ENCODE measurements at regions not wholly inside any gene's neighbourhood (a gene's known extent, or its start where the extent isn't known, plus 50 kb on each side); places are given as distances from the start of the nearest gene placed in this dataset.
A peak's percentile ranks its signal among the peaks of the same experiment; 100 is the strongest.
"Not testable (repeated sequence)": the region's sequence is repeated elsewhere in the genome, so short reads cannot be mapped to it uniquely, and the experiment has no call there.

DNA sequence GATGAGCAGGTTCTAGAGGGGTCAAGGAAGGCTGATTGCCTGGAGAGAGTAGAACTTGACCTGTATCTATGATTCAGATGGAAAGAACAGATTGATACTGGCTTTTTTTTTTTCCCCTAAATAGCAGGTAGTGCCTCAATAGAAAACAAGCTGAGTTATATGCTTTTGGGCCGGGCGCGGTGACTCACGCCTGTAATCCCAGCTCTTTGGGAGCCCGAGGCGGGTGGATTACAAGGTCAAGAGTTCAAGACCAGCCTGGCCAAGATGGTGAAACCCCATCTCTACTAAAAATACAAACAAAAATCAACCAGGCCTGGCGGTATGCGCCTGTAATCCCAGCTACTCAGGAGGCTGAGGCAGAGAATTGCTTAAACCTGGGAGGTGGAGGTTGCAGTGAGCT, 186.1 kb downstream of the CEP135 start:
- not testable (repeated sequence) for DNase-seq

DNA sequence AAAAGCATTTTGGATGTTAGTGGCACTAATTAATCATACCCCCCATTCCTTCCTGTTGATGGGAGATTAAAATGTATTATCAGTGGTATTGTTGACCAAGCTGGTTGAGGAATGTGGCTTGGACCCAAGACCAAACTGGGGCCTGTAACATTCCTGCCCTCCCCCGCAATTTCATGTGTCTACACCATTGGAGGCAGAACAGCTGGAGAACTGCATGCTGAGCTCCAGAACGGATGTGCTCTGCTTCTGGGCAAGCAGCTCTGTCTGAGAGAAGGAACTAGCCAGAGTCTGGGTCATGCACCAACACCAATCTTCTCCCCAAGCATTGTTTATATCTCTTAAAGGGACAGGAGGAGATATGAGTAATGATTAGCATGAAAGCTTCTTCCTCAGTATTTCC, 185.5 kb downstream of the CEP135 start:
- no peak for DNase-seq

DNA sequence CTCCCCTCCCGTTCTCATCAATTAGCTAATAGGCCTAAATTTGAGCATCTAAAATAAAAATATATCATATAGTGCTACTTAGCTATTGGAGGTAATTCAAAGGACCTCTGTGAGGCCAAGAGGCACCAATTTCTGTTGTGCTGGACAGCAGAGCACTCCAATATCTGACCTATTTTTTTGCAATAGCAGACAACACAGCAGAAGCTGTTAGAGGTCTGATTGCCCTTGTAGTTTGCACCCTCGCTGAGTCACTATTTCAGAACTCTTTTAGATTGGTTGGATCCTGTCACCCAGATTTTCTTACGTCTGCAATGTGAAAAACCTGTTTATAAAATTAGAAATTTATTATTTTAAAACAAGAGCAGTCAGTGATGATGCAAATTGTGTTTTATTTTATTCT, 184.1 kb downstream of the CEP135 start:
- DNase-seq: no peak

DNA sequence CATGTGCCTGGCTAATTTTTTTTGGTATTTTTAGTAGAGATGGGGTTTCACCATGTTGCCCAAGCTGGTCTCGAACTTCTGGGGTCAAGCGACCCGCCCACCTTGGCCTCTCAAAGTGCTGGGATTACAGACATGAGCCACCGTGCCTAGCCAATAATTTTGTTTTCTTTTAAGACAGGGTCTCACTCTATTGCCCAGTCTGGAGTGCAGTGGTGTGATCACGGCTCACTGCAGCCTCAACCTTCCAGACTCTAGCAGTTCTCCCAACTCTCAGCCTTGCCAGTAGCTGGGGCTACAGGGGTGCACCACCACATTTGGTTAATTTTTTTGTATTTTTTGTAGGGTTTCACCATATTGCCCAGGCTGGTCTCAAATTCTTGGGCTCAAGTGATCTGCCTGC, 183.4 kb downstream of the CEP135 start:
- not testable (repeated sequence) for DNase-seq

DNA sequence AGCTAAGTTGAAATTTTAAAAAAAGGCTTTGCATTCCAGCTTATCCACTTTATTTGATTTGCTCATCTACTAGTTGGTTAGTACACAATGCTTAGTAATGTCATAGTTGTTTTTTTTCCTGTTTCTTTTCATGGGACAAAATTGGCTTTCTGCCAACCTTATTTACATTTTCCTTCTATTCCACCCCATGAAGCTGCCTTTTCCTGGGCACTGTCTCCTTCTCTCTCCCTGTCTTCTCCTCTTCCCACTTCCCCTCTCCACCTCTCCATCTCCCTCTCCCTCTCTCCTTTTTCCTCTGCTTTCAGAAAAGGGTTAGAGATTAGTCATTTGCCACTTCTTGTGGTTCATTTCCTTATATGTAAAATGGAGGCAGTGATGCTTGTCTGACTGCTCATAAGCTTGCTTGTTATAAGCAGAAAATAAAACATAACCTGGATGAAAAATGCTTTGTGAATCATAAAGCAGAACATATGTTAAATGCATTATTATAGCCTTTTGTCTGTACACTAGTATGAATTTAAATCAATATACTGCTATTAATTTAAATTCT, 181.9 kb downstream of the CEP135 start:
- DNase-seq: no peak

DNA sequence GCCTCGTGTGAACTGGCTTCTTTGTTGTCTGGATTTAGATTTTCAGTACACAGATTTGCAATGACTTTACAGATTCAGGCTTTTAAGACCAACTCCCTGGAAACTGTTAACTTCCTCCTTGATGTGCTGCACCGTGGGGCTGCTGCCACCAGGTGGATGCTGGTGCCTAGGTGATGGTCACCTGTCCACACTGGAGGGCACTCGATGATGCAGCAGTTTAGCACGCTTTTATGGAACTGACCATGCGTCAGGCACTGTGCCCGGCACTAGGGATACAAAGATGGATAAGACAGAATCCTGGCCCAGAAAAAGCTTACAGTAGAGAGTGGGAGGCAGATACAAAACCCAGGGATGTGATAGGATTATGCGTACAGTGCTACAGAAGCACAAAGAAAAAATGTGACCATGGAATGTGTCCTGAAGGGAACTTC, 180.7 kb downstream of the CEP135 start:
- DNase-seq: no peak

DNA sequence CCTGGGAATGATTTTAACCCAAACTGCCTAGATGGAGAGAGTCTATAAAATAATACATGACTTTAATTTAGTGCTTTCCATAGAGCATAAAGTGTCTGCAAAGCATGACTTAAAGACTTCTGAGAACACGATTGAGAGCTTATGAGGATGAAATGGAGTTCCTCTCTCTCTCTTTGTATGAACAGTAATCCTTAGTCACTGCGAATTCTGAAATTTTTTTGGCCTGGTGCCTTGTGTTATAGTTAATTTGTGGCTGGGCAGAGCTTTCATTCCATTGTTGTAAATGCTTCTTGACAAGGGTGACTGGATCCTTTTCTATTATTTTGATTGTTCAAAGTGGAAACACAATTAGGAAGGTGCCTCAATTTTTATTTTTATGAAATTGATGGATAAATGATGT, 179.5 kb downstream of the CEP135 start:
- DNase-seq: no peak

DNA sequence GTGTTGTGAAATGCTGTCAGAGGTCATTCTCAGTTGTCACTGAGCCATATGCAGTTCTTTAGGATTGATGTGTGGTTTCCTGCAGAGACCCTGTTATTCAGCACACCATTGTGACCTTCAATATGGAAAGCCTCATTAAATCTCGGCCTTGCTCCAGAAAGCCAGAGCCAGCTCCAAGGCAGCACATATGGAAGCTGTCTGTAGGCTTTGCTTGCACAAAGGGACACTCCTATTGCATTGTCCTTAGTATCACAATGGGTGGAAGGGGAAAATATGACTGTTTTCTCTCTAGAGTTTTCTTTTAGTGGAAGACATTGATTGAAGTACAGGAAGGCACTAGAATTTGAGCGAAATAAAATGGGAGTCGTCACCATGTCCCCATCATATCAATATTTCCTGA, 179.0 kb downstream of the CEP135 start:
- no peak for DNase-seq

DNA sequence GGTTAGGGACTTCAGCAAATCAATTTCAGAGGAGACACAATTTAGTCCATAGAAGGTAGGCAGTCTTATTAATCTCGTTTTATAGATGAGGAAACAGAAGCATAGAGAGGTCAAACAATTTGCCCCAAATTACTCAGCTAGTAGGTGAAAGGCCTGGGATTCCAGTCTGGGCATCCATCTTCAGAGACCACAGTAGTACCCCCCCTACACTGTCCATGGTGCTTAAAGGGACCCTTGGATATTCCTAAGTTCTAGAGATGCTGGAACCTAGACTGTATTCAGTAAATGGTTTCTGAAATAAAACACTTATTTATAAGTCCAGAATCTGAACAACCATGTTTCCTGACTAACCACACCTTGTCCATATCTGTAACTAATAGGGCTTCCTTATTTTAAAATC, 174.8 kb downstream of the CEP135 start:
- no peak for DNase-seq

DNA sequence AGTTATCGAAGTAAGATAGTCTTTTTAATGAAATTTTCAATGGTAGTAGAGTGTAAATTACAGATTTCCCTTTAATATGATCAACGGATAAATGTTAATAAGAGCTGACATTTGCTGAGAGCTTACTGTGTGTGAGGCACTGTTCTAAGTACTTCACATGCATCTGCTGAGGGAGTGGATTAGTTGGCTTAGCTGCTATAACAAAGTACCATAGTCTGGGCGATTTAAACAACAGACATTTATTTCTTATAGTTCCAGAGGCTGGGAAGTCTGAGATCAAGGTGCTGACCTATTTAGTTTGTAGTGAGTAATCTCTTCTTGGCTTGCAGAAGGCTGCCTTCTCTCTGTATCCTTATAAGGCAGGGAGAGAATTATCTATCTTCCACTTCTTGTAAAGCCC, 174.3 kb downstream of the CEP135 start:
- DNase-seq: no peak

DNA sequence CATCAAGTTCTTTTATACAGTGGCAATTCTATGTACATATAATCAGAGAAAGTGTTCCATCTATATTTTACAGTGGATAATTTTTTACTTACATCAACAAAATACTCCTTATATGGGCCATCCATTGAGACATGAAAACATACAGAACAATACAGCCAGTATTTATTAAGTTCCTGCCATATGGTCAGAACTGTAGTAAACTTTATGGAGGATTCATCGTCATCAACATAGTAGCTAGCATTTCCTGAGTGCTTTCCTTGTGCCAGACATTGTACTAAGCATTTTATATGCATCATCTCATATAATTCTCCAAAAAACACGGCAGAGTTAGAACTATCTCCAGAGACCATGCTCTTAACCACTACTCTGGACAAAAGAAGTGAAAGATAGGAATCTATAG, 170.1 kb downstream of the CEP135 start:
- DNase-seq: no peak

DNA sequence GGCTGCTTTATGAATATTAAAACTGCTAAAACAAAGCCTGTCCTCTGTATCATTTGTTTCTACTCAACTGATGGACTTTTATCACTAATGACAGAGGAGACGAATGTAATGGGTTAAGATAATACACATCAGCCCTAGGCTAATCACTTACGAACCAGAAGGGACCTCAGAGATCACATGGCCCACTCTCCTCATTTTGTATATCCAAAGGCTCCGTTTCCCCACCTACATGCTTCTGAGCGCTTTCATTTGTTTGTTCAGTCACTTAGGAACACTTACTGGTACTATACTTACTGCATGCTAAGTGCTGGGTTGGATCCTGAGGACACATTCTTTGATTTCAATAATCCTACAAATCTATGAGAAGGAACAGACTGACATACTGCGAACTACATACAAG, 169.3 kb downstream of the CEP135 start:
- no peak for DNase-seq

DNA sequence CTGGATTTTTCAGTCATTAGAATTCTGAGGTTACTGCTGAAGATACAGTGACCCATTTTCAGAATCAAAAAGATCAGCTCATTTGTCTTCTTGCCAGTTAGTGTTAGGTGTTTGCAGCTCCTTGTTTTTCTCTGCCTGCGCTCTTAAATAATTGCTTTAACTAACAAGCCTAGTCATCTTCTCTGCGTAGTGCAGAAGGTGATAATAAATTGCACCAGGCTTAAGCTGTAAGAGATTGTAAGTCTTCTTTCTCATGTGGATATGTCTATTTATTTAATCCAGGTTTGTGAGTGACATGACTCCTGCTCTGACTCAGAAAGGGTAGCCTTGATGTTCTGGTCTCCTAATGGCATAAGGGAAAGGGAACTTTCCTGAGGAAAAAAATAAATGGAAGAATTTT, 167.2 kb downstream of the CEP135 start:
- no peak for DNase-seq

DNA sequence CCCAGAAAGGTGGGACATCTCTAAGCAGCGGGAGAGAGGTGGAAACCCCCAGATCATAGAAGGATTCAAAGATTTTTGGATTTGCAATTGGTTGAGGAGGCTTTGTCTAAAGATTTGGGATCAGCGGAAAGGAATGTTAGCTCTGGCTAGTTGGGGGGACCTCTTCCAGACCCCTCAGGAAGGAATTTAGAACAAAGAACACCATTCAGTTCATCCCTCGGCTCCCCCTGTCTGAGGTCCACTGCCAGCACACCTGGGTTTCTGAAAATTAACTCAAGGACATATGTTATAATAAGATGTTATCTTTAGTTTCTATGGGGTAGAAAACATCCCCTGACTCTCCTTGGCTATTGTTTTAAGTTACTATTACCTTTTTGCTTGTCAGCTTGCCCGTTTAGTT, 163.6 kb downstream of the CEP135 start:
- no peak for DNase-seq

DNA sequence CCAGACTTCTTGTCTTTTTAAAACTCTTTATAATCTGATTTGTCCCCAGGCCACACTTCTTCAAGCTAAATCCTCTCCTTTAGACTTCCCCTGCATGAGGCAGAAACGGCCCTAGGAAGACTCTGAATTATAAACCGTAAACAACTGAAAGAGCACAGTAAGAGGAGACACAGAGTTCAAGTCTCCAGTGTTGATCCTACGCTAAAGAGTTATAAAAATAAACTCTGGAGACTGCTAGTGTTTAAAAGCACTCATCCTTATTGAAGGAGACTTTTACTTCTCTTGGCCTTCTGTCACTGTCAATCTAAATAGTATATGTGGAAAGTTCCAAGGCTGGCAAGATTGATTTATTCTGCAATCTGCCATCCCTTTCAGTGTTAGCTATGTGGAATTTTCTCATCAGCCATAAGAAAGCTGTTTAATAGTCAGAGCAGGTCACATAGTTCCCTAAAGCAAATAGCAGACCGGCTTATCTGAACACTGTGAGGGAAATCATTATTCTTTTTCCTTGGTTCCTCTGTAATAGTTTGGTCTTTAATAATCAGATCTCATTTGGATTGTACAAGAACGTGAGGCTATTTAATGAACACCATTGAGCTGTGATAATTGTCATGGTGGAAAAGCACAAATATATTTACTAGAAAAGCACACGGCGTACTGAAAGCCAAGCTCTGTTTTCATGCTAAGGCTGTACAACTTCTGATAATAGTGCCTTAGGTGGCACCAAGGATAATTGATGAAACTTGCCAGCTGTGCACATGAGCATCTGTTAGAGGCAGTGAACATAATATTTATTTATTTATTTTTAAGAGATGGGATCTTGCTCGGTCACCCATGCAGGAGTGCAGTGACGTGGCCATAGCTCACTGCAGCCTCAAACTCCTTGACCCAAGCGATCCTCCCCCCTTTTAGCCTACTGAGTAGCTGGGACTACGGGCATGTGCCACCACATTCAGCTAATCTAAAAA, 157.7 kb downstream of the CEP135 start:
- peak; percentile 33 for DNase-seq

DNA sequence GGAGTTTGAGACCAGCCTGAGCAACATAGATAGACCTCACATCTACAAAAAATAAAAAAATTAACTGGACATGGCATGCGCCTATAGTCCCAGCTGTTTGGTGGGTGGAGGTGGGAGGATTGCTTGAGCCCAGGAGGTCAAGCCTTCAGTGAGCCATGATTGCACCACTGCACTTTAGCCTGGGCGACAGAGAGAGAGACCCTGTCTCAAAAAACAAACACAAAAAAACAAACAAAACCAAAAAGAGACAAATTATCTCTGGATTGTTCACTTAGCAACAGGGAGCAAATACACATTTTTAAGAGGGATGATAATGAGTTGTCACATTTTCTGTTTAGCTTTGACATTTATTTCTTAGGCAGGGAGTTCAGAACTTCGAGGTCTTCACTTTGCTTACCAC, 155.4 kb downstream of the CEP135 start:
- no peak for DNase-seq

DNA sequence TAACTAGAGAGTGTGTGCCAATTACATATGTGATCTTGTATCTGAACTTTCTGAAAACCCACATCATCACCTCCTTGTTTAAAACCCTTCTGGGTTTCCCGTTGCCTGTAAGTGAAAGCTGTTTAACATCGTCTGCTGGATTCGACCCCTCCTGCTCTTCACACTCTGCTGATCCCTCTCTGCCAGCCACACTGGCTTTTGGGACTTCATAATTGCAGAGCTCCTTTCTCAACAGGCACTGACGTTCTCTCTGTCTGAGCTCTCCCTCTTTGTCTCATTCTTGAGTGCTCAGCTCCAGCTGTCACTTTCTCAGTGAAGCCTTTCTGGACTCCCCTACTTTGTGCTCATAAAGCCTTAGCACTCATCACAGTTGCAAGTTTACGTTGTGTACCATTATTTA, 153.9 kb downstream of the CEP135 start:
- no peak for DNase-seq

DNA sequence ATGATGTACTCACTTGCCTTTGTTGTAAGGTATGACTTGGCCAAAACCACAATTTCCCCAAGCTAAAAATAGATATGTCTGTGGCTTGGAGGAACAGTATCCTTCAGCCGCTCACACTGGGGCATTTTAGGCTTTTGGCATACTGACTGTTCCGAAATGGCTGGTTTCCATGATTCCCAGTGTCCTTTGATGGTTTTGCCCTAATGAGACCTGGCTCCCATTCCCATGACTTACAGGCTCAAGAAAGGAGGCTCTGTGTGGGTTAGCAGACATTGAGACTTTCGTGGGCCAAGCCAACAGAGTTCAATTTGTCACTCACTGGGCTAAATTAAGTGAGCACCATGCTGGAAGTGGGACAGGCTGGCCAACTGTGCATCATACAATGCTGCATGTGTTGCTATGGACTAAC, 150.6 kb downstream of the CEP135 start:
- peak; percentile 65 for DNase-seq

DNA sequence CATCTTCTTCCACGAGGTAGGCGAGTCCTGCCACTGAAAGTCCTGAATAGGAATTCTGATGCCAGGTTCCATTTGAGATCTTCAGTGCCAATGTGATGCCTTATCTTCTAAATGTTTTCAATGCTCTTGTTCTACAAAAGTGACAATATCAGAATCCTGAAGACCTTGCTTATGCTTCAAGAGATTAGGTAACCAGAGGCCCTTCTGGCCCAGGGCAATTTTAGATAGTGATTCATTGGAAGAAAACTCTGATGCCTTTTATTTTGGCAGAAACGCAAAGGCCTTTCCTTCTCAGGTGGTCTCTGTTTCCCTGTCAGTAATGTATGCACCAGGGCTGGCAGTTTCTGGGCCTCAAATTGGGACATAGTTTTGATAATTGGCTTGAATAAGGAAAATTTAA, 144.8 kb downstream of the CEP135 start:
- no peak for DNase-seq

DNA sequence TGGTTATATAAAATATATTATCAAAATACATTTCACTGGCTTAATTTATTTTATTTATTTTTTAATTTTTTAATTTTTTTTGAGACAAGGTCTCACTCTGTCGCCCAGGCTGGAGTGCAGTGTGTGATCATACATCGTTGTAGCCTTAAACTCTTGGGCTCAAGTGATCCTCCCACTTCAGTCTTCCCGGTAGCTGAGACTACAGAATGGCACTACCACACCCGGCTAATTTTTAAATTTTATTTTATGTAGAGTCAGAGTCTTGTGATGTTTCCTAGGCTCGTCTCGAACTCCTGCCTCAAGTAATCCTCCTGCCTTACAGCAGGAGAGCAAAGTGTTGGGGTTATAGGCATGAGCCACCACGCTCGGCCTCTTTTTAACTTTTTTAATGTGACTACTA, 143.8 kb downstream of the CEP135 start:
- no peak for DNase-seq

DNA sequence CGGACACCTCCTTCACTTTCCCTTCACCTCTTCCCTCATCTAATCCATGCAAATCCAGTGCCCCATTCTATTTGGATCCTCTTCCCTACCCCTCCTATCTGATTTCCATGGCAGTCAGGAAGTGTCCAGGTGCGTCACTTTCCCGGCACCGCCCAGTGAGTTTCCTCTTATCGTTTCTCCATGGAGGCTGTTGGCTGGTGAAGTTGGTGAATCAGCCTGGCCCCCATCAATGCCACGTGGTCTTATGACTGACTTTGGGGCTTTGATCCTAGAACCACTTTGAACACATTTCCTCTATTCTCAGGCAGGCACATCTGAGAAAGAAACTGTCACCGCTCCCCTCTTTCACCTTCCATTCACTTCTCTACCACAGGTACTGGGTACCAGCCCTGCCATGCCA, 137.8 kb downstream of the CEP135 start:
- no peak for DNase-seq

DNA sequence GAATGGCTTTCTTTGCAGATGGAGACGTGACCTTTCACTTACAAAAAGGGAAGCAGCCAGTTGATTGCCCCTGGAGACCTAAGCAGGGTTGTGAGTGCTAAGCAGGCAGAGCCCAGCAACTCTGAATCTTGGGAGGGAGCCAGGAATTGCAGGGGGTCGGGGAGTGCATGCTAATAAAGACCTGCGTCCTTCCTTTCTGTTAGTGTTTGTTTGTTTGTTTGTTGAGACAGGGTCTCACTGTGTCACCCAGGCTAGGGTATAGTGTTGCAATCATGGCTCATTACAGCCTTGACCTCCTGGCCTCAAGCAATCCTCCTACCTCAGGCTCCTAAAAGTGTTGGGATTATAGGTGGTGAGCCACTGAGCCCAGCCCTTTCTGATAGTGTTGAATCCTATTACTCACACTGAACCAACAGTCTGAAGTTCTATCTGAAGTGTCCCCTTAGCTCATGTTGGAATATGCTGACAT, 137.4 kb downstream of the CEP135 start:
- no peak for DNase-seq

DNA sequence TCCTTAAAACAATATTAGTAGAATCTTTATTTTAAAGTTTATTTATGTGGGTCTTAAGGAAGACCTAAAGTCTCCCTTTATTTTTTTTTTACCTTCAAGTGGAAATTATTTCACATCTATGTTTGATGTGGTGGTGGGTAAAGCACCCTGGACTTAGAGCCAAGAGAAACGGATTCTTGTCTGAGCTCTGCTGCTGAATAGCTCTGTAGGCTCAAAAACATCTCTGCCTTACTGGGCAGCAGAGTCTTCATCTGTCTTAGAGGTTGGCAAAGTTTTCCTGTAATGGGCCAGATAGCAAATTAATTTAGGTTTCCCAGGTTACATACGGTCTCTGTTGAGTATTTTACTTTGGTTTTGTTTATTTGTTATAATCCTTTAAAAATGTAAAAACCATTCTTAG, 136.5 kb downstream of the CEP135 start:
- DNase-seq: no peak

DNA sequence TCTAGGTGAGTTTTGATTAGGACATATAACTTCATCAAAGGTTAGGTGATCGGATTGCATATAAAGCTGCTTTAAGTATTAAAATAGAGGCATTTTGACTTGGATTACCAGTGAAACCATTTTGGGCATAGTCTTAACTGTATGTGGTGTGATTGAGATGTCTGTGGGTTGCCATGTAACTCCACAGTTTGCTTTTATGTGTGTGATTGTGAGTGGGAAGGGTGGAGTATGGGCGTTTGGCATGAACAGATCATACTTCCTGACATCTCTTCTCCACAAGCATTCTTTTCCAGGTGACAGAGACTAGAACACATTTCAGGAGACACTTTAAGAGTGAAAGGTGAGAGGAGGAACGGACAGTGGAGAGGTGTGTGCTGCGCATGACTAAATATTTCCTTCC, 136.1 kb downstream of the CEP135 start:
- DNase-seq: no peak
